ENCODE measurements at regions not wholly inside any gene's neighbourhood (a gene's known extent, or its start where the extent isn't known, plus 50 kb on each side); places are given as distances from the start of the nearest gene placed in this dataset.

- TF ChIP-seq ZC3H10 (CRISPR knock-in tag; IDR thresholded peaks at IDR 0.05) = no peak
- no peak for TF ChIP-seq SNAI2 (CRISPR knock-in tag; IDR thresholded peaks at IDR 0.05)
- TF ChIP-seq ARNTL (CRISPR knock-in tag; IDR thresholded peaks at IDR 0.05; ENCODE audit: borderline replicate concordance, low read depth) = no peak
- TF ChIP-seq GLIS3 (CRISPR knock-in tag; IDR thresholded peaks at IDR 0.05) = no peak
- TF ChIP-seq TOX (CRISPR knock-in tag; IDR thresholded peaks at IDR 0.05; ENCODE audit: borderline replicate concordance) = no peak
- no peak for TF ChIP-seq BACH2 (CRISPR knock-in tag; IDR thresholded peaks at IDR 0.05; ENCODE audit: borderline replicate concordance)
- TF ChIP-seq ZFP3 (CRISPR knock-in tag; IDR thresholded peaks at IDR 0.05) = no peak
- TF ChIP-seq POU6F1 (CRISPR knock-in tag; IDR thresholded peaks at IDR 0.05; ENCODE audit: borderline replicate concordance, low read depth) = no peak
- no peak for TF ChIP-seq PPARA (CRISPR knock-in tag; IDR thresholded peaks at IDR 0.05; ENCODE audit: borderline replicate concordance)
- no peak for TF ChIP-seq CSDC2 (CRISPR knock-in tag; IDR thresholded peaks at IDR 0.05)
- no peak for TF ChIP-seq TCF4 (CRISPR knock-in tag; IDR thresholded peaks at IDR 0.05; ENCODE audit: borderline replicate concordance)
- TF ChIP-seq ZFP30 (CRISPR knock-in tag; IDR thresholded peaks at IDR 0.05) = no peak
- TF ChIP-seq RARB (CRISPR knock-in tag; IDR thresholded peaks at IDR 0.05) = no peak
- no peak for TF ChIP-seq TSHZ2 (CRISPR knock-in tag; IDR thresholded peaks at IDR 0.05)
- no peak for TF ChIP-seq PATZ1 (CRISPR knock-in tag; IDR thresholded peaks at IDR 0.05; ENCODE audit: borderline replicate concordance)
Observed at GRCh38 chr9:26086396-26086795, 408.2 kb upstream of the TUSC1 start.

GRCh38 chr9:26081847-26082246 lies 403.6 kb upstream of the TUSC1 start:
- ATAC-seq = no peak
- TF ChIP-seq OSR1 (CRISPR knock-in tag; IDR thresholded peaks at IDR 0.05) (no peak), PPARA (CRISPR knock-in tag; IDR thresholded peaks at IDR 0.05; ENCODE audit: borderline replicate concordance) (no peak), BACH2 (CRISPR knock-in tag; IDR thresholded peaks at IDR 0.05; ENCODE audit: borderline replicate concordance) (no peak), ESRRG (CRISPR knock-in tag; IDR thresholded peaks at IDR 0.05) (no peak), SNAI2 (CRISPR knock-in tag; IDR thresholded peaks at IDR 0.05) (no peak), GLIS3 (CRISPR knock-in tag; IDR thresholded peaks at IDR 0.05) (no peak), ZFP30 (CRISPR knock-in tag; IDR thresholded peaks at IDR 0.05) (no peak), ISL1 (CRISPR knock-in tag; IDR thresholded peaks at IDR 0.05) (no peak), ZFP3 (CRISPR knock-in tag; IDR thresholded peaks at IDR 0.05) (no peak), RARB (CRISPR knock-in tag; IDR thresholded peaks at IDR 0.05) (no peak), TCF4 (CRISPR knock-in tag; IDR thresholded peaks at IDR 0.05; ENCODE audit: borderline replicate concordance) (no peak), TSHZ2 (CRISPR knock-in tag; IDR thresholded peaks at IDR 0.05) (no peak), ZC3H10 (CRISPR knock-in tag; IDR thresholded peaks at IDR 0.05) (no peak), ZNF8 (CRISPR knock-in tag; IDR thresholded peaks at IDR 0.05) (no peak), PATZ1 (CRISPR knock-in tag; IDR thresholded peaks at IDR 0.05; ENCODE audit: borderline replicate concordance) (no peak), TOX (CRISPR knock-in tag; IDR thresholded peaks at IDR 0.05; ENCODE audit: borderline replicate concordance) (no peak), ARNTL (CRISPR knock-in tag; IDR thresholded peaks at IDR 0.05; ENCODE audit: borderline replicate concordance, low read depth) (no peak)

More at GRCh38 chr9:26086396-26086795, 408.2 kb upstream of the TUSC1 start:
- no peak for ATAC-seq

Data from SK-N-SH treated with all-trans-retinoic acid at 6 μM for 48 hours (cell line).